ENCODE measurements at regions not wholly inside any gene's neighbourhood (a gene's known extent, or its start where the extent isn't known, plus 50 kb on each side); places are given as distances from the start of the nearest gene placed in this dataset.

- Histone ChIP-seq H3K9me3 (replicated peaks; ENCODE audit: control insufficient read depth, low read depth, low read length) (no peaks in the 10 kb centered on the region), H3K4me1 (ENCODE audit: control insufficient read depth, insufficient read depth, low read length) (no peaks in the 10 kb centered on the region), H3K36me3 (ENCODE audit: control insufficient read depth, insufficient read depth, low read length) (no peaks in the 10 kb centered on the region), H3K27me3 (ENCODE audit: control insufficient read depth, insufficient read depth, low read length) (no peaks in the 10 kb centered on the region), H3K27ac (ENCODE audit: low read length) (peak overlapping the region; percentile 5), H3K4me3 (ENCODE audit: low read length) (no peak overlapping the region)
- peak; percentile 94 for DNase-seq
- WGBS (ENCODE audit: insufficient coverage): 13% methylated on average over 4 of the region's 4 CpGs
Observed at GRCh38 chr14:53814392-53814791, 142.2 kb downstream of the BMP4 start.

GRCh38 chr14:53810221-53810620 is 146.4 kb downstream of the BMP4 start:
- Histone ChIP-seq H3K27me3 (ENCODE audit: control insufficient read depth, insufficient read depth, low read length) (no peaks in the 10 kb centered on the region), H3K27ac (ENCODE audit: low read length) (no peak overlapping the region), H3K36me3 (ENCODE audit: control insufficient read depth, insufficient read depth, low read length) (no peaks in the 10 kb centered on the region), H3K4me3 (ENCODE audit: low read length) (no peak overlapping the region), H3K4me1 (ENCODE audit: control insufficient read depth, insufficient read depth, low read length) (peaks cover 4% of the 10 kb centered on the region), H3K9me3 (replicated peaks; ENCODE audit: control insufficient read depth, low read depth, low read length) (no peaks in the 10 kb centered on the region)
- DNase-seq: no peak
- WGBS (ENCODE audit: insufficient coverage): 95% methylated on average over 7 of the region's 7 CpGs

- H3K9me3 ChIP-seq (replicated peaks; ENCODE audit: control insufficient read depth, low read depth, low read length): no peaks in the 10 kb centered on the region
- no peak overlapping the region for H3K4me3 ChIP-seq (ENCODE audit: low read length)
- no peak overlapping the region for H3K27ac ChIP-seq (ENCODE audit: low read length)
- peaks cover 4% of the 10 kb centered on the region for H3K4me1 ChIP-seq (ENCODE audit: control insufficient read depth, insufficient read depth, low read length)
- H3K36me3 ChIP-seq (ENCODE audit: control insufficient read depth, insufficient read depth, low read length): no peaks in the 10 kb centered on the region
- peak; percentile 21 for DNase-seq
- H3K27me3 ChIP-seq (ENCODE audit: control insufficient read depth, insufficient read depth, low read length): no peaks in the 10 kb centered on the region
Observed at GRCh38 chr14:53808042-53808441, 148.6 kb downstream of the BMP4 start.

GRCh38 chr14:53807542-53807941 is 149.1 kb downstream of the BMP4 start:
- Histone ChIP-seq H3K27me3 (ENCODE audit: control insufficient read depth, insufficient read depth, low read length) (no peaks in the 10 kb centered on the region), H3K4me1 (ENCODE audit: control insufficient read depth, insufficient read depth, low read length) (peaks cover 4% of the 10 kb centered on the region), H3K36me3 (ENCODE audit: control insufficient read depth, insufficient read depth, low read length) (no peaks in the 10 kb centered on the region), H3K4me3 (ENCODE audit: low read length) (no peak overlapping the region), H3K27ac (ENCODE audit: low read length) (no peak overlapping the region), H3K9me3 (replicated peaks; ENCODE audit: control insufficient read depth, low read depth, low read length) (no peaks in the 10 kb centered on the region)
- WGBS (ENCODE audit: insufficient coverage): 17% methylated on average over 1 of the region's 3 CpGs
- DNase-seq: peak; percentile 72

GRCh38 chr14:53807108-53807507 is 149.5 kb downstream of the BMP4 start:
- Histone ChIP-seq H3K9me3 (replicated peaks; ENCODE audit: control insufficient read depth, low read depth, low read length) (no peaks in the 10 kb centered on the region), H3K27ac (ENCODE audit: low read length) (no peak overlapping the region), H3K4me1 (ENCODE audit: control insufficient read depth, insufficient read depth, low read length) (peaks cover 4% of the 10 kb centered on the region), H3K27me3 (ENCODE audit: control insufficient read depth, insufficient read depth, low read length) (no peaks in the 10 kb centered on the region), H3K4me3 (ENCODE audit: low read length) (no peak overlapping the region), H3K36me3 (ENCODE audit: control insufficient read depth, insufficient read depth, low read length) (no peaks in the 10 kb centered on the region)
- WGBS (ENCODE audit: insufficient coverage): no CpG with 5 or more reads among the region's 2 CpGs
- no peak for DNase-seq

- WGBS (ENCODE audit: insufficient coverage): 100% methylated on average over 1 of the region's 1 CpG
- Histone ChIP-seq H3K9me3 (replicated peaks; ENCODE audit: control insufficient read depth, low read depth, low read length) (no peaks in the 10 kb centered on the region), H3K27me3 (ENCODE audit: control insufficient read depth, insufficient read depth, low read length) (no peaks in the 10 kb centered on the region)
Observed at GRCh38 chr14:53796734-53797133, 159.9 kb downstream of the BMP4 start.

GRCh38 chr14:53793790-53794505 is 162.7 kb downstream of the BMP4 start:
- peak; percentile 77 for DNase-seq
- no peaks in the 10 kb centered on the region for H3K9me3 ChIP-seq (replicated peaks; ENCODE audit: control insufficient read depth, low read depth, low read length)
- H3K27me3 ChIP-seq (ENCODE audit: control insufficient read depth, insufficient read depth, low read length): no peaks in the 10 kb centered on the region
- H3K27ac ChIP-seq (ENCODE audit: low read length): no peak overlapping the region
- H3K4me3 ChIP-seq (ENCODE audit: low read length): no peak overlapping the region
- 38% methylated on average over 1 of the region's 2 CpGs for WGBS (ENCODE audit: insufficient coverage)
- H3K4me1 ChIP-seq (ENCODE audit: control insufficient read depth, insufficient read depth, low read length): peaks cover 2% of the 10 kb centered on the region
- H3K36me3 ChIP-seq (ENCODE audit: control insufficient read depth, insufficient read depth, low read length): no peaks in the 10 kb centered on the region

More at GRCh38 chr14:53796734-53797133, 159.9 kb downstream of the BMP4 start:
- Histone ChIP-seq H3K4me1 (ENCODE audit: control insufficient read depth, insufficient read depth, low read length) (no peaks in the 10 kb centered on the region), H3K36me3 (ENCODE audit: control insufficient read depth, insufficient read depth, low read length) (no peaks in the 10 kb centered on the region), H3K27ac (ENCODE audit: low read length) (no peak overlapping the region), H3K4me3 (ENCODE audit: low read length) (no peak overlapping the region)
- no peak for DNase-seq

- Histone ChIP-seq H3K4me1 (ENCODE audit: control insufficient read depth, insufficient read depth, low read length) (peaks cover 2% of the 10 kb centered on the region), H3K4me3 (ENCODE audit: low read length) (no peak overlapping the region), H3K9me3 (replicated peaks; ENCODE audit: control insufficient read depth, low read depth, low read length) (no peaks in the 10 kb centered on the region), H3K27me3 (ENCODE audit: control insufficient read depth, insufficient read depth, low read length) (no peaks in the 10 kb centered on the region), H3K36me3 (ENCODE audit: control insufficient read depth, insufficient read depth, low read length) (no peaks in the 10 kb centered on the region), H3K27ac (ENCODE audit: low read length) (no peak overlapping the region)
- no CpG with 5 or more reads among the region's 1 CpG for WGBS (ENCODE audit: insufficient coverage)
- no peak for DNase-seq
Observed at GRCh38 chr14:53792909-53793308, 163.7 kb downstream of the BMP4 start.

GRCh38 chr14:53790731-53791500 is 165.7 kb downstream of the BMP4 start:
- Histone ChIP-seq H3K4me1 (ENCODE audit: control insufficient read depth, insufficient read depth, low read length) (peaks cover 2% of the 10 kb centered on the region), H3K36me3 (ENCODE audit: control insufficient read depth, insufficient read depth, low read length) (no peaks in the 10 kb centered on the region), H3K4me3 (ENCODE audit: low read length) (no peak overlapping the region), H3K9me3 (replicated peaks; ENCODE audit: control insufficient read depth, low read depth, low read length) (no peaks in the 10 kb centered on the region), H3K27me3 (ENCODE audit: control insufficient read depth, insufficient read depth, low read length) (no peaks in the 10 kb centered on the region), H3K27ac (ENCODE audit: low read length) (no peak overlapping the region)
- DNase-seq: peak; percentile 78
- WGBS (ENCODE audit: insufficient coverage): no CpG with 5 or more reads among the region's 3 CpGs

- Histone ChIP-seq H3K36me3 (ENCODE audit: control insufficient read depth, insufficient read depth, low read length) (no peaks in the 10 kb centered on the region), H3K4me3 (ENCODE audit: low read length) (no peak overlapping the region), H3K9me3 (replicated peaks; ENCODE audit: control insufficient read depth, low read depth, low read length) (no peaks in the 10 kb centered on the region), H3K4me1 (ENCODE audit: control insufficient read depth, insufficient read depth, low read length) (peaks cover 2% of the 10 kb centered on the region), H3K27me3 (ENCODE audit: control insufficient read depth, insufficient read depth, low read length) (no peaks in the 10 kb centered on the region), H3K27ac (ENCODE audit: low read length) (no peak overlapping the region)
- WGBS (ENCODE audit: insufficient coverage): 100% methylated on average over 1 of the region's 5 CpGs
- DNase-seq: no peak
Observed at GRCh38 chr14:53788566-53788965, 168.1 kb downstream of the BMP4 start.
